GM18511 (cell line): ENCODE measurements at regions not wholly inside any gene's neighbourhood (a gene's known extent, or its start where the extent isn't known, plus 50 kb on each side); places are given as distances from the start of the nearest gene placed in this dataset.
"Not testable (repeated sequence)": the region's sequence is repeated elsewhere in the genome, so short reads cannot be mapped to it uniquely, and the experiment has no call there.

ENCODE experiments used
- ATAC-seq: cut with Tn5 transposase; IDR thresholded peaks from one replicate; pipeline ENCODE4 v1.9.1; 2021; ENCODE audit warnings: mild to moderate bottlenecking, moderate library complexity; ENCODE audit not compliant: unreplicated experiment

GRCh38 chr12:60231976-60232907, 636.4 kb downstream of the SLC16A7 start:
- ATAC-seq, result no peak

DNA sequence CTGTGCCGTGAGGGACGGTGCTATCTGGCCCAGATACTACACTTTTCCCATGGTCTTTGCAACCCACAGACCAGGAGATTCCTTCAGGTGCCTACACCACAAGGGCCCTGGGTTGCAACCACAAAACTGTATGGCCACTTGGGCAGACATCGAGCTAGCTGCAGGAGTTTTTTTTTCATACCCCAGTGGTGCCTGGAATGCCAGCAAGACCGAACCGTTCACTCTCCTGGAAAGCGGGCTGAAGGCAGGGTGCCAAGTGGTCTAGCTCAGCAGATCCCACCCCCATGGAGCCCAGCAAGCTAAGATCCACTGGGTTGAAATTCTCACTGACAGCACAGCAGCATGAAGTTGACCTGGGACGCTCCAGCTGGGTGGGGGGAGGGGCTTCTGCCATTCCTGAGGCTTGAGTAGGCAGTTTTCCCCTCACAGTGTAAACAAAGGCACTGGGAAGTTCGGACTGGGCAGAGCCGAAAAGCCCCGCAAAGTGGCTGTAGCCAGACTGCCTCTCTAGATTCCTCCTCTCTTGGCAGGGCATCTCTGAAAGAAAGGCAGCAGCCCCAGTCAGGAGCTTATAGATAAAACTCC, 638.9 kb downstream of the SLC16A7 start:
- not testable (repeated sequence) for ATAC-seq

DNA sequence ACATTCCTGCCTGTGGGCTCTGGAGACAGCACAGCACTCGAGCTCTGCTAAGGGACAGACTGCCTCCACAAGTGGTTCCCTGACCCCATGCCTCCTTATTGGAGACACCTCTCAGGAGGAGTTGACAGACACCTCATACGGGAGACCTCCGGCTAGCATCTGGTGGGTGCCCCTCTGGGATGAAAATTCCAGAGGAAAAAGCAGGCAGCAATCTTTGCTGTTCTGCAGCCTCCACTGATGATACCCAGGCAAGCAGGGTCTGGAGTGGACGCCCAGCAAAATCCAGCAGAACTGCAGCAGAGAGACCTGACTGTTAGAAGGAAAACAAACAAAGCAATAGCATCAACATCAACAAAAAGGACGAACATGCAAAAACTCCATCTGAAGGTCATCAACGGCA, 639.4 kb downstream of the SLC16A7 start:
- no peak for ATAC-seq

GRCh38 chr12:60236416-60236815, 640.6 kb downstream of the SLC16A7 start:
- not testable (repeated sequence) for ATAC-seq

GRCh38 chr12:60240891-60241290, 645.1 kb downstream of the SLC16A7 start:
- ATAC-seq, result no peak

GRCh38 chr12:60251091-60251490, 655.3 kb downstream of the SLC16A7 start:
- no peak for ATAC-seq

DNA sequence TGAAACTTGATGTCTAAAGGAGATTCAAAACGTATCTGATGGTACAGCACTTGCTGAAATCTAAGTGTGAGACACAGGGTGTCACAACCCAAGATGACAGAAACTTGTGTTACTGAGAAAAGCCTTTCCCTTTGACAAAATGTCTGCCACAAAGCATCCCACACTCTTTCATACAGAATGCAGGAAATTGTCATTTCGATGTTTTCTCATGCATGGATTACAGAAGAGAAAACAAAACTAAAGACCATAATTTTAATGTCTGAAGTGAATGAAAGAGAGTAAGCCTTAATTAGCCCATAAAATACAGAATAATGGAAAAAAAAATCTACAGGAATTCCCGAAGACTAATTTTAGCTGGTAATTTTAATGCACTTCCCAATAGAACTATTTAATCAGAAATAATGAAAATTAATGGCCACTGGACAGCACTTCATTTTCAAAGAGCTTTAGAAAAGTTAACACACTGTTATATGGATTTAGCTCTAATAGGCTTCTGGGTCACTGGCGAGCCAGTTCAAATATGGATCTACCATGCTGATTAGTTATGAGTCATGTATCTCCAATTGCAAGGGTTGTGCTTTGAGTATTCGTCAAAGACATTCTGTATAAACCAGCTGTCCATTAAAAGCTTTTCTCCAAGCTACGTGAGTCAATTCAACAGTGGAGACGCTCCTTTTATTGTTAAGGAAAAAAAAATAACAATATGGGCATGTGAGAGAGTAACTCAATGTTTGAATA, 656.7 kb downstream of the SLC16A7 start:
- no peak for ATAC-seq

GRCh38 chr12:60255044-60255443, 659.2 kb downstream of the SLC16A7 start:
- no peak for ATAC-seq

DNA sequence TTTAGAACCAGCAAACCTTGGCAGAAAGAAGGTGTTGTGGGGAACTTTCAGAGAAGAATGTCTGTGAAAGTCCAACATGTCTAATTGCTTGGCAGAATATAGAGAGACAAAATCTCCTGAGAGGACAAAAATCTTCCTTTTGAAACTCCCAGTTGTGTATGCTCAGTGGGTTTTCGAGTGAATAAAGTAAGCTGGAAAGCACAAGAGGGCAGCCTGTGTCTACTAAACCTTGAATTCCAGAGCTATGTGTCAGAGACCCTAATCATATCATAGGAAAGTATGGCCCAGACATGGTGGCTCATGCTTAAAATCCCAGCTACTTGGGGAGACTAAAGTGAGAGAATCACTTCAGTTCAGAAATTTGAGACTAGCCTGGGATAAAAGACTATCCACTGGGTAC, 661.2 kb downstream of the SLC16A7 start:
- no peak for ATAC-seq

DNA sequence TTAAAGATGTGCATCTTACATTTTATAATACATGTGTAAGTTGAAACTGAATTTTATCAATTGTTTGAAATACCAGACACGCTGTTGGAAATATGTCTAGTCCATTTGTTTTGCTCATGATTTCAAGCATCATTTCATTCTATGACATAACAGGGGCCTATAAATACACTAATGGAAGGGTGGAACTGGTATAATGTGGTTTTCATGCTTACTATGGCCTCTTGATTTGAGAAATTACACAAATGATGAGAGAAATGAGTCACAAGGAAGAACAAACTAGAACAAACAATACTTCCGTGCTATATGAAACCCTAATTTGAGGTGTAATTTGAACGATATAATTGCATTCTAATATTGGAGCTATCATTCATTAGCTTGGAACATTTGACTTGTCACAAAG, 663.4 kb downstream of the SLC16A7 start:
- no peak for ATAC-seq

DNA sequence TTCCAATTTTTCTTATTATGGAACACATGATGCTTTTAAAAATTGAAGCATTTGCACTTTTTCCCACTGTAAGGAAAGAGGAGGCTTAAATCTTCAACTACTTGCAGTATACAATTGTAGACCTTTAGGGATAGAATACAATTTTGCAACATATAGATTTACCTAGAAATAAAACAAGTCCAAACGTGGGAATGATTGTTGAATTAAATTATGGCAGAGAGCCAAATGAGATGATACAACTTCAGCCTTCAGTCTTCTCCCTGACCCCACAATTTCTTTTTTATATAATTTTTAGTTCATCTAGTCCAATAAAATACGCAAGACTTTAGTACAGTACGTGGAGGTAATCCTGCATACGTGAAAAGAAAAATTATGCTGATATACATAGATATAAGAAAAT, 666.5 kb downstream of the SLC16A7 start:
- ATAC-seq, result no peak

GRCh38 chr12:60263161-60263560, 667.3 kb downstream of the SLC16A7 start:
- no peak for ATAC-seq

DNA sequence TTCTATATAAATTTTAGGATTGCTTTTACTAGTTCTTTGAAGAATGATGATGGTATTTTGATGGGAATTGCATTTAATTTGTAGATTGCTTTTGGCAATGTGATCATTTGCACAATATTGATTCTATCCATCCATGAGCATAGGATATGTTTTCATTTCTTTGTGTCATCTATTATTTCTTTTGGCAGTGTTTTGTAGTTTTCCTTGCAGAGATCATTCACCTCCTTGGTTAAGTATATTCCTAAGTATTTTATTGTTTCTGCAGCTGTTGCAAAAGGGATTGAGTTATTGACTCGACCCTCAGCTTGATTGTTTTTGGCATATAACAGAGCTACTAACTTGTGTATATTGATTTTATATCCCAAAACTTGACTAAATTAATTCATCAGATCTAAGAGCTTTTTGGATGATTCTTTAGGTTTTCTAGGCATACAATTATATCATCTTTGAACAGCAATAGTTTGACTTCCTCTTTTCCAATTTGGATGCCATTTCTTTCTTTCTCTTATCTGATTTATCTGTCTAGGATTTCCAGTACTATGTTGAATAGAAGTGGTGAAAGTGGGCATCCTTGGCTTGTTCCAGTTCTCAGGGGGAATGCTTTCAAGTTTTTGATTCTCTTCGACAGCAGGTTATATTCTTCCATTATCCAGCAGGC, 668.1 kb downstream of the SLC16A7 start:
- no peak for ATAC-seq

DNA sequence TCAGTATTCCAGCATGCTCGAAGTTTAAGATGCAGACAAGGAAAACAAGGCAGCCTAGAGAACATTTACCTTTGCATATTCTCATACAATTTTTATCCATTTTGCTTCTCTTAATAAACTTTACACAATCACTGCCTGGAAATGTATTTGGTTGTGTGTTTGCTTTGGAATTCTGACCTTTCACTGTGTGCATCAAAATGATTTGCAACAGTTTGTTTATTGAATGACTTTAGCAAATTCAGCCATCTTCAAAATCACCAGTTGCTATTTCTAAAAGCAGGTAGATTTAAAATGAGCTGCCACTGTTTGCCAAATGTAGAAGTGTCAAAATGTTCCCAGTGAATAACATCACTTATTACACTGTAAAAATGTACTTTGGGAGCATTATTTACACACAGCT, 669.9 kb downstream of the SLC16A7 start:
- no peak for ATAC-seq

GRCh38 chr12:60266381-60266852, 670.6 kb downstream of the SLC16A7 start:
- ATAC-seq, result no peak

GRCh38 chr12:60269611-60270269, 673.9 kb downstream of the SLC16A7 start:
- no peak for ATAC-seq

- no peak for ATAC-seq
Observed at GRCh38 chr12:60271816-60272215, 676.0 kb downstream of the SLC16A7 start.

- ATAC-seq, result no peak
Observed at GRCh38 chr12:60278209-60278608, 682.4 kb downstream of the SLC16A7 start.

GRCh38 chr12:60279221-60279620, 683.4 kb downstream of the SLC16A7 start:
- ATAC-seq, result no peak

DNA sequence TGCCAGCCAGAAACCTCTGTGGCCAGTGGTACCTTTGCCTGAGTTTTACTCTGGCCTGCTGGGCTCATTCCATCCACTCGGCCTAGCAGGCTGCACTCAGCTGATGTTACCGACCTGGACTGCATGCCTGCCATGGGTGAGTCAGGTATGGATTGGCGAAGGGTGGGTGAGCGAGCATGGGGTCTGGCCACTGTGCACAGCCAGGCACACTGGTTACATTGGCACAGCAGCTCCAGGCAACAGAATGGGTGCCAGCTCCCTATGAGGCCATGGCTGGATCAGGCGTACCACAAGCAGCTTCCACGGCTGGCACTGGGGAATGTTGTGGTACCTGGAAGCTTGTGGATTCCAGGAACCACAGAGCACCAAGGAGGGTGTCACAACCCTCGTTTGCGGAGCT, 685.7 kb downstream of the SLC16A7 start:
- ATAC-seq, result no peak
